ENCODE measurements at regions not wholly inside any gene's neighbourhood (a gene's known extent, or its start where the extent isn't known, plus 50 kb on each side); places are given as distances from the start of the nearest gene placed in this dataset.
"Not testable (repeated sequence)": the region's sequence is repeated elsewhere in the genome, so short reads cannot be mapped to it uniquely, and the experiment has no call there.

DNA sequence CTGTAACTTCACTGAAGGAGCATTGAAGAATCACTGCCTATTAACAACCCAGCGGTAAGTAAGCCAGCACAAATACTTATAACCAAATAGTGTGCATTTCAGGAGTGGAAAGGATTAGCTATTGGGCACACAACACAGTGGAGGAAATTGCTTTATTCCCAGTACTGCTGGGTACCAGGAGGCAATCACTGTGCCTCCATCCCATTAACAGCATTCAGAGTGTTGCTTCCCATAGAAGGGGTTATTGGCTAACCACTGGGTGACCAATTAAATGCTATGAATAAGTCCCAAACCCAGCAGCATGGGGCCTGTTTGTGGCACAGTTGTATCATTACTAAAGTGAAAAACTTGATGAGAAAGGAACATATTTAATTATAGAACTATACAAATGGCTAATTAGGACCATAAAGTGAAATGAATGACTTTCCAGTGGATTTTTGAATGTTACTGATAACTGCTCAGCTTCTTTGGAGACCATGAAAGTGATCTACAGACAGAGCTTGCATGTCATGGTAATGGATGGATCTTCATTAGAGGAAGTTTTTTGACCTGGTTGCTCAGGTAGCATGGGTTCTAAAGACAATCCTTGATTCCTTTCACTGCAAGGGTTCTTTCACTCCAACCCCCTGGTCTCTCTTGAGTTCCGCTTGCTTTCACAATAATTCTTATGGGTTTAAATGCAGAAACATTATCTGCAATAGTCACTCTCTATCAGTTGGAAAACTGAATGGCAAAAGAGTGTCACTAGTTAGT, 413.3 kb upstream of the RORB start:
- no peak for DNase-seq (ENCODE audit: low read depth, low spot score)

DNA sequence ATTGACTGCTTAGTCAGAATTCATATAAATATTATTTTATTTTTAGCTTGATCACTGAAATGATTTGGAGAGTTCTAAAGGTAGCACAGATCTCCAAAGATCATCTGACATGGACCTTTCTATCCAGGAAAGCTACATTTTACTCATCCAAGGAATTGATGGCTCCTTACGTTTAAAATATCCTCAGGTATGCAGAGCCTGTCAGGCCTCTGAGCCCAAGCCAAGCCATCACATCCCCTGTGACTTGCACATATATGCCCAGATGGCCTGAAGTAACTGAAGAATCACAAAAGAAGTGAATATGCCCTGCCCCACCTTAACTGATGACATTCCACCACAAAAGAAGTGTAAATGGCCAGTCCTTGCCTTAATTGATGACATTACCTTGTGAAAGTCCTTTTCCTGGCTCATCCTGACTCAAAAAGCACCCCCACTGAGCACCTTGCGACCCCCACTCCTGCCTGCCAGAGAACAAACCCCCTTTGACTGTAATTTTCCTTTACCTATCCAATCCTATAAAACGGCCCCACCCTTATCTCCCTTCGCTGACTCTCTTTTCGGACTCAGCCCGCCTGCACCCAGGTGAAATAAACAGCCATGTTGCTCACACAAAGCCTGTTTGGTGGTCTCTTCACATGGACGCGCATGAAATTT, 411.6 kb upstream of the RORB start:
- DNase-seq (ENCODE audit: low read depth, low spot score), result not testable (repeated sequence)

DNA sequence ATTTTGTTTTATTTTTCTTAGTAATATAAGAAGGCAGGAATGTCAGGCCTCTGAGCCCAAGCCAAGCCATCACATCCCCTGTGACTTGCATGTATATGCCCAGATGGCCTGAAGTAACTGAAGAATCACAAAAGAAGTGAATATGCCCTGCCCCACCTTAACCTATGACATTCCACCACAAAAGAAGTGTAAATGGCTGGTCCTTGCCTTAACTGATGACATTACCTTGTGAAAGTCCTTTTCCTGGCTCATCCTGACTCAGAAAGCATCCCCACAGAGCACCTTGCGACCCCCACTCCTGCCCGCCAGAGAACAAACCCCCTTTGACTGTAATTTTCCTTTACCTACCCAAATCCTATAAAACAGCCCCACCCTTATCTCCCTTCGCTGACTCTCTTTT, 406.2 kb upstream of the RORB start:
- not testable (repeated sequence) for DNase-seq (ENCODE audit: low read depth, low spot score)

DNA sequence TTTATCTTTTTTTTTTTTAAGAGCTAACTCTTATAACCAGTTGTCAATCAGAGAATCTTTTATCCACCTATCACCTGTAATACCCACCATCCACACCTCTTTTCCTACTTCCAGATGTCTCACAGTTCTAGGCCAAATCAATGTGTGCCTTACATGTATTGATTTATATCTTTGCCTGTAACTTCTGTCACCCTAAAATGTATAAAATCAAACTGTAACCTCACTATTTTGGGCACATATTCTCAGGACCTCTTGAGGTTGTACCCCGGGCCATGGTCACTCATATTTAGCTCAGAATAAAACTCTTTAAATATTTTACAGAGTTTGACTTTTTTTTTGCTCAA, 404.7 kb upstream of the RORB start:
- no peak for DNase-seq (ENCODE audit: low read depth, low spot score)

DNA sequence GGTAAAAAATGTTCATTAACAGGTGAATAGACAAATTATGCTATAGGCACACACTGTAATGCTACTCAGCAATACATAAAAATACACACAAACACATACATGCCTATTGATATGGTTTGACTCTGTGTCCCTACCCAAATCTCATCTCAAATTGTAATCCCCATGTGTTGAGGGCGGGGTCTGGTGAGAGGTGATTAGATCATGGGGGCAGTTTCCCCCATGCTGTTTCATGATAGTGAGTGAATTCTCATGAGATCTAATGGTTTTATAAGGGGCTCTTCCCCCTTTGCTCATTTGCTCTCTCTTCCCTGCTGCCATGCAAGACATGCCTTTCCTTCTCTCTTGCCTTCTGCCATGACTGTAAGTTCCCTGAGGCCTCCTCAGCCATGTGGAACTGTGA, 403.1 kb upstream of the RORB start:
- DNase-seq (ENCODE audit: low read depth, low spot score), result not testable (repeated sequence)

DNA sequence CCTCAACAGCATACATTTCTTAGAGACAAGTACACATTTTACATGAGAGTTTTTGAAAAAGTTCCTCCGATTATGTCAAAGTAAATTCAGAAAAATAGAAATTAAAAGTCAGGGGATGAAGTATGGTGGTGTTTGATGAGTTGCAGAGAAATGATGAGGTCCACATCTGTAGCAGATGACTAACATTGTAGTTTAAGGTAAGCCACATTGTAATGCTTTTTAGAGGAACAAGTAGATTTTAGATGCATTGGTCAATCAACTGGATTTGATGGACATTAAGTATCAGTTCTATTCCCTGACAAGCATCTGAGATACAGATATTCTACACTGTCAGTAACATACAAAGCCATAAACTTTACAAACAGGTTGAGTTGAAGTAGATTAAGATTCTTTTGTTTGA, 402.4 kb upstream of the RORB start:
- no peak for DNase-seq (ENCODE audit: low read depth, low spot score)

DNA sequence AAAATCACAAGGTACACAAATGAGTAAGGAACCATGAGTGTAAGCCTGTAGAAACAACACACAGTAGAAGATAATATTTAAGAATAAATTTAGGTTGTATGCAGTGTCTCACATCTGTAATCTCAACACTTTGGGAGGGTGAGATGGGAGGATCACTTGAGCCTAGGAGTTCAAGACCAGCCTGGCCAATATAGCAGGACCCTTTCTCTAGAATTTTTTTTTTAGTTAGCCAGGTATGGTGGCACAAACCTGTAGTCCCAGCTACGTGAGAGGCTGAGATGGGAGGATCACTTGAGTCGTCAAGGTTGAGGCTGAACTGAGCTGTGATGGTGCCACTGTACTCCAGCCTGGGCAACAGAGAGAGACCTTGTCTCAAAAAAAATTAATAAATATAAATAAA, 401.2 kb upstream of the RORB start:
- DNase-seq (ENCODE audit: low read depth, low spot score), result no peak

DNA sequence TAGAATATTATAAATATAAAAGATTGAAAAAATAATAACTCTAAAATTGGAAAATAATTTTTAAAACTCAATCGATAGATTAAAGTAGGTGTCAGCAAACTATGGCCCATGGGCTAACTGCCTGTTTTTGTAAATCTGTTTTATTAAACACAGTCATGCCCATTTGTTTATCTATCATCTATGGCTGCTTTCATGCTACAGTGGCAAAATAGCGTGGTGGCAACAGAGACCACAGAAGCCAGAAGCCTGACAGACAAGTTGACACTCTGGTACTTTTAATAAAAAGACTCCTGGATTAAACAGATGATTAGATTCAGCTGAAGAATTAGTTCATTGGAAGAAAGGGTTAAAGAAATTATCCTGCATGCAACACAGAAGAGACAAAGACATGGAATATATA, 400.7 kb upstream of the RORB start:
- DNase-seq (ENCODE audit: low read depth, low spot score), result no peak

DNA sequence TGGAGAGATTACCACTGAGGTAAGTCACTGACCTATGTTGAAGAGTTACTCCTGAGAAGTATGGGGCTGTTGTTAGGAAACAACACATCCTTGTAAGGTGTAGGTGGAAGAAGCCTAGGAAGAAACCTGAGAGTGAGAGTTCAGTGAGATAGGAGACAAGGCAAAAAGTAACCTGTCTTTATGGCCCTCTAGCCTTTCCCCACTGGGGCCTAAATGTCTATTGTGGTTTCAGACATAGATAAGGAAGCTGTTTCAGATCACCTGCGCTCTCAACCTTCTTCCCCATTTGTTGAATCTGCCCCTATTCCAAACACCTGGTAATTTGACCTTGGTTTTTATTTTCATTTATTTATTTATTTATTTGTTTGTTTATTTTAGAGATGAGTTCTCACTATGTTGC, 397.1 kb upstream of the RORB start:
- no peak for DNase-seq (ENCODE audit: low read depth, low spot score)

DNA sequence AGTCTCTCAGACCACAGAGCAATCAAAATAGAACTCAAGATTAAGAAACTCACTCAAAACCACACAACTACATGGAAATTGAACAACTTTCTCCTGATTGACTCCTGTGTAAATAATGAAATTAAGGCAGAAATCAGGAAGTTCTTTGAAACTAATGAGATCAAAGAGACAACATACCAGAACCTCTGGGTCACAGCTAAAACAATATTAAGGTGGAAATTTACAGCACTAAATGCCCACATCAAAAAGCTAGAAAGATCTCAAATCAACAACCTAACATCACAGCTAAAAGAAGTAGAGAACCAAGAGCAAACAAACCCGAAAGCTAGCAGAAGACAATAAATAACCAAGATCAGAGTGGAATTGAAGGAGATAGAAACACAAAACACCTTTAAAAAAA, 395.0 kb upstream of the RORB start:
- DNase-seq (ENCODE audit: low read depth, low spot score), result not testable (repeated sequence)

DNA sequence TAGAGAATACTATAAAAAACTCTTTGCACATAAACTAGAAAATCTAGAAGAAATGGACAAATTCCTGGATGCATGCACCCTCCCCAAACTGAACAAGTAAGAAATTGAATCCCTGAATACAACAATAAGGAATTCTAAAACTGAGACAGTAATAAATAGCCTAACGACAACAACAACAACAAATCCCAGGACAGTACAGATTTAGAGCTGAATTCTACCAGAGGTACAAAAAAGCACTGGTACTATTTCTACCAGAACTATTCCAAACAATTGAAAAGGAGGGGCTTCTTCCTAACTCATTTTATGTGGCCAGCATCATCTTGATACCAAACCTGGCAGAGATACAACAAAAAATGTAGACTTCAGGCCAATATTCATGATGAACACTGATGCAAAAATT, 394.4 kb upstream of the RORB start:
- no peak for DNase-seq (ENCODE audit: low read depth, low spot score)

DNA sequence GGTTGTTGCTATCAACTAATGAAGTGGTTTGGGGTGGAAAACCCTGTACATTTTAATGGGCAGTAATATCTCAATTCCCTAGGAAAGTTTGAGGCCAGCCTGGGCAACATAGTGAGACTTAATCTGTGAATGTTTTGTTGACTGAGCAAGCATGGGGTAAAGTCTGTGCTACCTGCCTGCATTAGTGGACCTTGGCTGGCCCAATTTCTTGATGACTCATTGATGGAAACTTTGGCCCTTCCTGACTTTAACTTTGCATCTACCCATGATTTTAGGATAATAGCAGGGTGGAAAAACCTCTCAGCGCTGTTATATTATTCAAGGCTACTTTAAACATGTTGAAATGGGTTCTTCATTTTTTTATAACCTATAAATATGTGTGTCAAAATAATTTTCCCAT, 389.4 kb upstream of the RORB start:
- DNase-seq (ENCODE audit: low read depth, low spot score), result no peak

DNA sequence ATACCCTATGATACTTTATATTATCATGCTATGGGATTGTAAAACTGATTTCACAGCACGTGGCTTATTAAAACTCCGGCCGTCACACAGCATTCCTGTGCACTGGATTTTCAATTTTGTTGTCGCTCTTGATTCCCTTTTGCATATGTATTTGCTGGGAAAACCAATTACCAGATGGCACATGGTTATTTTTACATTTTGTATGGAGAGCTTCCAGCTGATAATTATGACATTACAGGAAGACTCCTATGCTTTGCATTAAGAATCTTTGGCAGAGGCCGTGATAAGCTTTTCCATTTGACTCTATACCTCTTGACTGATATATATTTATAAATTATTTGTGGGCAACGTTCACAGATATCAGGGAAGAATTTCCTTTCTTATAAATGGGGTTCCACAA, 381.2 kb upstream of the RORB start:
- no peak for DNase-seq (ENCODE audit: low read depth, low spot score)

DNA sequence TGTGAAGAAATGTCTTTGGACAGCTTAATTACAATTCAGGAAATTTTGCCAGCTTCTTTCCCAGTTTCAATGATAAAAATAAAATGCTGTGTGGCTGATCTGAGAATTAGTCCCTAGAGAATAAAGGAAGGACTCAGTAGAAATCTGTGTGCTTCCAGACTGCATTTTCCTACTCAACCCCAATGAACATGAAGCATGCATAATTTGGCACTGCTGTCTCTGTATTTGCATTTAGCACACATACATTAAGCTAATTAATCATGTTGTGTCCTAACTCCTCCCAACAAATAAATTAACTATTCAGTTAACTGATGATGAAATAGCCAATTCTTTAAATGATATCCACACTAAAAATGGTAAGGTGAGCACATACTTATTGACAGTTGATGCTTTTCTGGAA, 380.0 kb upstream of the RORB start:
- DNase-seq (ENCODE audit: low read depth, low spot score), result no peak

DNA sequence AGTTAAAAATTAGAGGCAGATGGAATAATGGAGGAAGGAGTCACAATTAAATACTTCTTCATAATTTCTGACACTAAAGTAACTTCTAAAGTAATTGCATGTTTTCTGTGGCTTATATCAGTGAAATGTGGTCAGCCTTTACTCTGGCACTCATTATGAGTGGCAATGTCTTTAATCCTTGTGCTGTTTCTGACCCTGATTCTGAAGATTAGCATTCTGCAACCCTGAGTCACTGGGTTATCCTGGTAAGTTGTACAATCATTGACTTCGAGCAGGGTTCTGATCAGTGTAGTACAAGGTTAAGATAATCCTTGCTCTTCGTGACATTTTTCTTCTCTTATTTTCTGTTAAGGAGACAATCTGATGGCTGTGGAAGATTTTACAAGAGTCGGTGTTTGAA, 379.4 kb upstream of the RORB start:
- no peak for DNase-seq (ENCODE audit: low read depth, low spot score)

DNA sequence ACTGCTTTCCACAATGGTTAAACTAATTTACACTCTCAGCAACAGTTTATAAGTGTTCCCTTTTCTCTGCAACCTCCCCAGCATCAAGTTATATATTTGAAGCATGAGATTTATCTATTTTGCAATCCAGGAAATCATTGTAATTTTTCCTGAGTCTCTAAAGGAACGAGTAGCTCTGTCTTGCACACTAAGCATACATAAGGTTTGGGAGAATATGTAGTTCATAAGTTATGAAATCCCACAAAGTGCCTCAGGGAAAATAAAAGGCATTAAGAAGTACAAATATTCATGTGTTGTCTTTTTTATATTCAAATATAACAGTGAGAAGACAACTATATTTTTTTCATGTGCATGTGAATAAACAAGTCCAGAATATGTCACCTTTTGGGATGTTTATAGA, 377.1 kb upstream of the RORB start:
- DNase-seq (ENCODE audit: low read depth, low spot score), result no peak

DNA sequence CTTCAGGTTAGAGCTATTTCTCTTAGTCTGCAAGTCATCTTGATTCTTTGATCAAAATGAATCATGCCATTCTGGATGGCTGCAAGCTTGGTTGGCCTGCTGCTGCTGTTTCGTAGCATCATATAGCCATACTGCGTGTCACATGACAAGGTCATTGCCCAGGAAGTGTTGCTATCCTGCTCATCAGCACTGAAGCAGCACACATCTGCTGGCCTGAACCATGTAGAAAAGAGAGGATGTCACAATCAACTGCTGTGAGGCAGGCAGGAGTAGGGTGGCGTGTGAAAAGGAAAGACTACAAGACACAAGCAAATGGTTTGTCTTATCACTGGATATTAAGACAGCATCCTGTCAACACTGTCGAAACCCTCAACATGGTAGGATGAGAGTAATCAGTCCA, 376.7 kb upstream of the RORB start:
- DNase-seq (ENCODE audit: low read depth, low spot score), result no peak

DNA sequence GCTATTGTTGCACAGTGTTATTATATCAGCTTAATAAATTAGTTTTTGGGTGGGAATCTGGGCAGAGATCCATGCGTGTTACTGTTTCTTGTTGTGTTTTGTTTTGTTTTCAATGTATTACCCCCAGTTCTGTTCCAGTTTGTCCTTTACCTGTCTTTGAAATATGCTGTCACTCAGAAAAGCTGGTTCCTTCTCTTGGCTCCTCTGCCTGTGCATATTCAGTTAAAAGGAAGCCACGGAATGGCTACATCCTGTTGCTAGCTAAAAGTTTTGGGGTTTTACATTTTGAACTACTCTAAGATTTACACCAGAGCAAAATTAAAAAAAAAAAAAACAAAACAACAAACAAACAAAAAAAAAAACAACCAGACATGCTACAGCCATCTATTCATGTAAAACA, 374.9 kb upstream of the RORB start:
- DNase-seq (ENCODE audit: low read depth, low spot score), result no peak

DNA sequence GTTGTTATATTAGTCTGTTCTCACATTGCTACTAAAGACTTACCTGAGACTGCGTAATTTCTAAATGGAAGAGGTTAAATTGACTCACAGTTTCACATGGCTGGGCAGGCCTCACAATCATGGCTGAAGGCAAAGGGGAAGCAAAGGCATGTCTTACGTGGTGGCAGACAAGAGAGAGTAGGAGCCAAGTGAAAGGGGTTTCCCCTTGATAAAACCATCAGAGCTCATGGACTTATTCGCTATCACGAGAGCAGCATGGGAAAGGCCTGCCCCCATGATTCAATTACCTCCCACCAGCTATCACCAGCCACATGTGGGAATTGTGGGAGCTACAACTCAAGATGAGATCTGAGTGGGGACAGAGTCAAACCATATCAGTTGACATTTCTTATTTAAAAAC, 374.5 kb upstream of the RORB start:
- DNase-seq (ENCODE audit: low read depth, low spot score), result no peak

DNA sequence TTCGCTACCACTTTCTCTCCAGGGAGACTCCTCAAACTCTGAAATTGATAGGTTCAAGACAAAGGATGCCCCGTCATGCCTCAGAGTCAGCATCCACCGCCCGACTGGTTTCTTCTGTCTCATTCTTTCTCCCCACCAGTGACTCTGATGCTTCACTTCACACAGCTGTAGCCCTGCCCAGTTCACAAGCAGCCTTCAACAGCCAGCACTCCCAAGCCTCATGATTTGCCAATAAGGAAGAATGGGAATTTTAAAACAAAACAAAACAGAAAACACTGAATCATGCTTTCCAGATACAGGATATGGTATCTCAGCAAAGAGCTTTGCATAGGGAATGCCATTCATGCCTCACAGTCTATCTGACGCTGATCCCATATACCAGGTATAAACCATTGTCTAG, 371.2 kb upstream of the RORB start:
- no peak for DNase-seq (ENCODE audit: low read depth, low spot score)

DNA sequence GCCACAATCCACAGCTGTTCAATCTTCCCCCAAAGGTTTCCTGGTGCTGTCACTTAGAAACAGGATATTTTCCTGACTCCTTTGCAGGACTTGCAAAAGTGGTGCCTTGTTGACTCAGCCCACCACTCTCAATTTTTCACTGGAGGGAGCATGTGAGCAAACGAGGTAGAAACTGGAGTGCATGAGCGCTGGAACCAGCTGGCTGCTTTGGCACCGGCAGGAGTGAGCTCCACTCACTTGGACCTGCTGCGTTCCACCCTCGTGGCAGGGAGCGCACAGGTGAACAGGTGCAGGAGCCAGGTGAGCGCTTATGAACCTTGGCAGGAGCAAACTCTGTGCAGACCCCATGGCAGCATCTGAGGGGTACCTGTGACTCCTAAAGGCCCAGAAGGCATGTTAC, 364.1 kb upstream of the RORB start:
- no peak for DNase-seq (ENCODE audit: low read depth, low spot score)

DNA sequence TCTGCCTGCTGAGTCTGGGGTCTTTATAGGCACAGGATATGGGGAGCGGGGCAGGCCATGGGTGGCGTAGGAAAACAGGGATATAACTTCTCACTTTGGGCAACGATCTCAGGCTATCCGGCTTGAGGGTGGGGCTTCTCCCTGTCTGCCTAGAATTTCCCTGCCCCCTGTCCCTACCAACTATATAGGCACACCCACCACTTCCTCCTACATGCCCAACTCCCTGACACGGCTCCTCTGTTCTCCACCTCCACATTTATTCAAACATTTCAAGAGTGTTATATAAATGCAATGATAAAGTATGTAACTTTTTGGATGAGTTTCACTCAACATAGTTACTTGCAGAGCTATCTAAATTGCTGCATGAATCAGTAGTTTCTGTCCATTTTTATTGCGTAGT, 363.2 kb upstream of the RORB start:
- no peak for DNase-seq (ENCODE audit: low read depth, low spot score)

DNA sequence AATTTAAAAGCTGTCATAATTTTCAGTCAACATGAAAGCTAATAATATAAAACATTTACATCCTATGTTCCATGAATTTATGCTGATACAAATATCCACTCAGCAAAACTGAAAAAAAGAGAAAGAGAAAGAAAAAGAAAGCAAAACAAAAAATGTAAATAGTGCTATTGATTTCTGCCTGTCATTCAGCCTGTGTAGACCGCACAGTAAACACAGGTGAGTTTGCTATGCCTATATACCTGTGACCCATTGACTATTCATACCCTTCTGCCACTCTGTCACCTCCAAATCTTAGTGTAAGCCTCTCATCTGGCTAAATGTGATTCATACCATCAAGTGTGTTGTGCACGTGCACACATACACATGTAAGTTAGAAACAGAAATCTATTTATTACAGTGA, 359.0 kb upstream of the RORB start:
- DNase-seq (ENCODE audit: low read depth, low spot score), result no peak

DNA sequence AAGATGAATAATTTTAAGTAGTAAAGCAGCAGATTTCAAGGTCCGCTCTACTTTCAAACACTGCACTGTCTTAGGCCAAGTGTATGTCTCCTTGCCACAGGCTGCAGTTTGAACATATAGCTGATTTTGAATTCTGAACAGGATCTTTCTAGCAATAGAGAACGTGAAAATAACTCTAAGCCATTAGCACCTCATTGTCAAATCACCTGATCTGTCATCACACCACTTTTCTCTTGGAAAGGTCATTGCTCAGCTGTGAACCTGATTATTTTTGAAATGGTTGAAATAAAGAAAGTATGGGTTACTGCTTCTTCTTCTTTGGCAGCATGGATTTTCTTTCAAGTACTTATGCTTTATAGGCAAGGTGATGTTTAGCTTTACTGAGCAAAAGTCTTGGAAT, 357.0 kb upstream of the RORB start:
- no peak for DNase-seq (ENCODE audit: low read depth, low spot score)
